Peyer's patch (tissue), 4 donors: ENCODE measurements at regions not wholly inside any gene's neighbourhood (a gene's known extent, or its start where the extent isn't known, plus 50 kb on each side); places are given as distances from the start of the nearest gene placed in this dataset.

ENCODE experiments used
- DNase-seq, 3 donors: peaks; one replicate each; pipeline ENCODE4 v3.0.0-alpha.2; 2017 to 2019
- H3K27ac ChIP-seq, 4 donors: fragments of 200-600 bp; sonication (generic); one replicate each; pipeline ENCODE4 v1.5.1; 2016 to 2019
- H3K27me3 ChIP-seq, 2 donors: fragments of 200-600 bp; sonication (generic); one replicate each; pipeline ENCODE4 v1.5.1; 2019
- H3K36me3 ChIP-seq, 3 donors: fragments of 200-600 bp; sonication (generic); one replicate each; pipeline ENCODE4 v1.5.1; 2016 to 2019
- H3K4me1 ChIP-seq, 4 donors: fragments of 200-600 bp; sonication (generic); one replicate each; pipeline ENCODE4 v1.5.1; 2016 to 2019
- H3K4me3 ChIP-seq, 4 donors: fragments of 200-600 bp; sonication (generic); 1 replicate in 3 of 4; 2 replicates in 1 of 4; pipeline ENCODE4 v1.5.1; 2016 to 2019; ENCODE audit warnings: mild to moderate bottlenecking in 1 of 4
- H3K9me3 ChIP-seq, 4 donors: fragments of 200-600 bp; sonication (generic); one replicate each; pipeline ENCODE4 v1.5.1; 2016 to 2019; ENCODE audit warnings: mild to moderate bottlenecking in 1 of 4
- CTCF ChIP-seq, 6 experiments: fragments of 450-650 bp in 4 of 6; fragments of 200-600 bp in 2 of 6; sonication (generic) in 1 of 6; IDR thresholded peaks; one replicate each; pipeline ENCODE4 v1.5.1; 2017 to 2019; ENCODE audit warnings: antibody characterized with exemption in 6 of 6, mild to moderate bottlenecking in 3 of 6, moderate library complexity in 1 of 6
- POLR2A ChIP-seq, 2 donors: fragments of 450-650 bp; IDR thresholded peaks; one replicate each; pipeline ENCODE4 v1.5.1; 2017; ENCODE audit warnings: antibody characterized with exemption in 2 of 2, mild to moderate bottlenecking in 2 of 2, moderate library complexity in 2 of 2

GRCh38 chr2:236338495-236339184, 74.4 kb upstream of the ASB18 start:
- H3K36me3 ChIP-seq = no peaks in the 10 kb centered on the region
- no peak overlapping the region for H3K4me3 ChIP-seq
- peaks cover 0 to 8% (median 0%) of the 10 kb centered on the region in 4 donors for H3K4me1 ChIP-seq
- peak overlapping the region in 1 of 4 donors; percentile 8 for H3K27ac ChIP-seq
- no peak for TF ChIP-seq CTCF (IDR thresholded peaks at IDR 0.05)
- no peak for TF ChIP-seq POLR2A (IDR thresholded peaks at IDR 0.05)
- no peaks in the 10 kb centered on the region for H3K27me3 ChIP-seq
- no peaks in the 10 kb centered on the region for H3K9me3 ChIP-seq
- no peak for DNase-seq

- H3K9me3 ChIP-seq = no peaks in the 10 kb centered on the region
- H3K4me3 ChIP-seq = no peak overlapping the region
- H3K4me1 ChIP-seq = peaks cover 0 to 8% (median 0%) of the 10 kb centered on the region in 4 donors
- no peaks in the 10 kb centered on the region for H3K36me3 ChIP-seq
- TF ChIP-seq POLR2A (IDR thresholded peaks at IDR 0.05) (no peak), CTCF (IDR thresholded peaks at IDR 0.05) (no peak)
- no peak for DNase-seq
- H3K27me3 ChIP-seq = no peaks in the 10 kb centered on the region
- no peak overlapping the region for H3K27ac ChIP-seq
Measured at GRCh38 chr2:236340251-236340650, 76.0 kb upstream of the ASB18 start.

GRCh38 chr2:236341067-236341466, 76.9 kb upstream of the ASB18 start:
- DNase-seq = no peak
- H3K27me3 ChIP-seq = no peaks in the 10 kb centered on the region
- no peak overlapping the region for H3K27ac ChIP-seq
- no peaks in the 10 kb centered on the region for H3K9me3 ChIP-seq
- H3K4me1 ChIP-seq = peaks cover 0 to 8% (median 0%) of the 10 kb centered on the region in 4 donors
- H3K4me3 ChIP-seq = no peak overlapping the region
- TF ChIP-seq POLR2A (IDR thresholded peaks at IDR 0.05) (no peak), CTCF (IDR thresholded peaks at IDR 0.05) (no peak)
- H3K36me3 ChIP-seq = no peaks in the 10 kb centered on the region

GRCh38 chr2:236341721-236342120, 77.5 kb upstream of the ASB18 start:
- no peaks in the 10 kb centered on the region for H3K36me3 ChIP-seq
- no peak overlapping the region for H3K4me3 ChIP-seq
- TF ChIP-seq POLR2A (IDR thresholded peaks at IDR 0.05) (no peak), CTCF (IDR thresholded peaks at IDR 0.05) (no peak)
- H3K27me3 ChIP-seq = no peaks in the 10 kb centered on the region
- DNase-seq = no peak
- H3K4me1 ChIP-seq = peaks cover 0 to 8% (median 0%) of the 10 kb centered on the region in 4 donors
- no peaks in the 10 kb centered on the region for H3K9me3 ChIP-seq
- H3K27ac ChIP-seq = no peak overlapping the region

- H3K27ac ChIP-seq = no peak overlapping the region
- no peaks in the 10 kb centered on the region for H3K36me3 ChIP-seq
- peaks cover 0 to 8% (median 0%) of the 10 kb centered on the region in 4 donors for H3K4me1 ChIP-seq
- no peak for TF ChIP-seq POLR2A (IDR thresholded peaks at IDR 0.05)
- no peak for DNase-seq
- no peak overlapping the region for H3K4me3 ChIP-seq
- H3K27me3 ChIP-seq = no peaks in the 10 kb centered on the region
- no peaks in the 10 kb centered on the region for H3K9me3 ChIP-seq
Measured at GRCh38 chr2:236342507-236342906, 78.3 kb upstream of the ASB18 start.

- no peaks in the 10 kb centered on the region for H3K9me3 ChIP-seq
- no peak overlapping the region for H3K4me3 ChIP-seq
- no peaks in the 10 kb centered on the region for H3K36me3 ChIP-seq
- H3K4me1 ChIP-seq = peaks cover 0 to 8% (median 0%) of the 10 kb centered on the region in 4 donors
- no peak overlapping the region for H3K27ac ChIP-seq
- DNase-seq = no peak
- H3K27me3 ChIP-seq = no peaks in the 10 kb centered on the region
- TF ChIP-seq POLR2A (IDR thresholded peaks at IDR 0.05) = no peak
- no peak for TF ChIP-seq CTCF (IDR thresholded peaks at IDR 0.05)
Measured at GRCh38 chr2:236342951-236343350, 78.7 kb upstream of the ASB18 start.
